ENCODE measurements at regions not wholly inside any gene's neighbourhood (a gene's known extent, or its start where the extent isn't known, plus 50 kb on each side); places are given as distances from the start of the nearest gene placed in this dataset.

DNA sequence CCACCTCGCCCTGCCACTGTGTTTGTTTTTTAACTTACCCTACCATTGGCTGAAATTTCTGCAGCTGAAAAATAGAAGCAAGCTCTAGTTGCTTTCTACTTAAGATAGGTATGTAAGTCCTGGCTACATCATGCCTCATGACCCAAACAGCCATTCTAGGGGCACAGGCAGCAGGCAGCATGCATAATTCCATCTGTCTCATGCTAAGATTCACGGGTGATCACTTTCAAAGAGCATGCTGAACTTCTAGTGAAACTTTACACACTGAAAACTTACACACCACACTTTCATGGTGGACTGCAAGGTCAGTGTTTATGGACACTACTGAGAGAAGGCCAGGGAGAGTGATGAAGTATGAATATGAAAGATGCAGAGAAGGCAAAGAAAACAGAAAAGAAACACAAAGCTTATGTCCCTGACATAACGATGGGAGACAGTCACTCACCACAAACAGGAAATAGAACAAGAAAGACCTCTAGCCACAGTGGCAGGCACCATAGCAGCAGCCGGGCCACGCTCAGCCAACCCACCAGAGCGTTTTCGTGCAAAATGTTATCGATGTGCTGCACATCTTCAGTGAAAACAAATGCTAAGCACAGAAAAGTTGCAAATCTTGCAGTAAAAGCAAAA is 102.3 kb upstream of the TIAM1 start:
- DNase-seq, result no peak
- intact Hi-C loops (cut with DNase I; ENCODE audit: low total_unique reads), result no loop called here

DNA sequence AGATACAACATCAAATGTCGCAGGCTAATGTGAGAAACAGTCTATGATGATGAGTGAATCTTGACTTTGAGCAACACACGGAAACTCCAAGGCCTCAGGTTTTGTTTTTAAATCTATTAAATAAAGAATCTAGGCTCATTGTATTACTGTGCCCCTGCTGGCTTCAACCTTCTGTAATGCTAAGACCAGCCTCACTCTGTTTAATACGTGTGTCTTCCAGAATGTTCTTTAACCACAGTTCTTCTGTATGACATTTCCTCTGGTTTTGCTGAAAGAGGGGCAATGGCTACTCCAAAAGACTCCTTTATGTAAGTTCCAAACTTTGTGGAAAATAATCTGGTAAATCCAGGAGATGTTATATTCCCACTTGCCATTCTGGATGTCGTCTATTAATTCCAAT is 101.1 kb upstream of the TIAM1 start:
- ATAC-seq (no peak), DNase-seq (no peak)
- no peak for TF ChIP-seq POLR2A (IDR thresholded peaks at IDR 0.05)
- TF ChIP-seq, protein P1, sequence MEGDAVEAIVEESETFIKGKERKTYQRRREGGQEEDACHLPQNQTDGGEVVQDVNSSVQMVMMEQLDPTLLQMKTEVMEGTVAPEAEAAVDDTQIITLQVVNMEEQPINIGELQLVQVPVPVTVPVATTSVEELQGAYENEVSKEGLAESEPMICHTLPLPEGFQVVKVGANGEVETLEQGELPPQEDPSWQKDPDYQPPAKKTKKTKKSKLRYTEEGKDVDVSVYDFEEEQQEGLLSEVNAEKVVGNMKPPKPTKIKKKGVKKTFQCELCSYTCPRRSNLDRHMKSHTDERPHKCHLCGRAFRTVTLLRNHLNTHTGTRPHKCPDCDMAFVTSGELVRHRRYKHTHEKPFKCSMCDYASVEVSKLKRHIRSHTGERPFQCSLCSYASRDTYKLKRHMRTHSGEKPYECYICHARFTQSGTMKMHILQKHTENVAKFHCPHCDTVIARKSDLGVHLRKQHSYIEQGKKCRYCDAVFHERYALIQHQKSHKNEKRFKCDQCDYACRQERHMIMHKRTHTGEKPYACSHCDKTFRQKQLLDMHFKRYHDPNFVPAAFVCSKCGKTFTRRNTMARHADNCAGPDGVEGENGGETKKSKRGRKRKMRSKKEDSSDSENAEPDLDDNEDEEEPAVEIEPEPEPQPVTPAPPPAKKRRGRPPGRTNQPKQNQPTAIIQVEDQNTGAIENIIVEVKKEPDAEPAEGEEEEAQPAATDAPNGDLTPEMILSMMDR (IDR thresholded peaks at IDR 0.05 in 4 of 5, conservative IDR thresholded peaks at IDR 0.05 in 1 of 5), result no peak
- H3K27ac ChIP-seq, result no peak overlapping the region
- no peak overlapping the region for H3K4me3 ChIP-seq
- no peaks in the 10 kb centered on the region for H3K36me3 ChIP-seq
- in situ Hi-C loops (cut with MboI; ENCODE audit: low sequenced_read_pairs in 4 of 4) (no loop called here), intact Hi-C loops (cut with DNase I; ENCODE audit: low total_unique reads) (no loop called here)
- H3K27me3 ChIP-seq, result no peaks in the 10 kb centered on the region
- no peaks in the 10 kb centered on the region for H3K4me1 ChIP-seq
- peaks cover 0 to 5% (median 0%) of the 10 kb centered on the region in 3 donors for H3K9me3 ChIP-seq

More for the DNA sequence above, 102.3 kb upstream of the TIAM1 start:
- no peak overlapping the region for H3K4me3 ChIP-seq
- H3K27ac ChIP-seq, result no peak overlapping the region
- ATAC-seq, result no peak
- no peaks in the 10 kb centered on the region for H3K27me3 ChIP-seq
- in situ Hi-C loops (cut with MboI; ENCODE audit: low sequenced_read_pairs in 4 of 4), result no loop called here
- peaks cover 0 to 2% (median 0%) of the 10 kb centered on the region in 3 donors for H3K9me3 ChIP-seq
- no peaks in the 10 kb centered on the region for H3K4me1 ChIP-seq
- TF ChIP-seq POLR2A (IDR thresholded peaks at IDR 0.05), result no peak
- TF ChIP-seq, protein P1 (IDR thresholded peaks at IDR 0.05 in 4 of 5, conservative IDR thresholded peaks at IDR 0.05 in 1 of 5), result no peak
- H3K36me3 ChIP-seq, result no peaks in the 10 kb centered on the region

DNA sequence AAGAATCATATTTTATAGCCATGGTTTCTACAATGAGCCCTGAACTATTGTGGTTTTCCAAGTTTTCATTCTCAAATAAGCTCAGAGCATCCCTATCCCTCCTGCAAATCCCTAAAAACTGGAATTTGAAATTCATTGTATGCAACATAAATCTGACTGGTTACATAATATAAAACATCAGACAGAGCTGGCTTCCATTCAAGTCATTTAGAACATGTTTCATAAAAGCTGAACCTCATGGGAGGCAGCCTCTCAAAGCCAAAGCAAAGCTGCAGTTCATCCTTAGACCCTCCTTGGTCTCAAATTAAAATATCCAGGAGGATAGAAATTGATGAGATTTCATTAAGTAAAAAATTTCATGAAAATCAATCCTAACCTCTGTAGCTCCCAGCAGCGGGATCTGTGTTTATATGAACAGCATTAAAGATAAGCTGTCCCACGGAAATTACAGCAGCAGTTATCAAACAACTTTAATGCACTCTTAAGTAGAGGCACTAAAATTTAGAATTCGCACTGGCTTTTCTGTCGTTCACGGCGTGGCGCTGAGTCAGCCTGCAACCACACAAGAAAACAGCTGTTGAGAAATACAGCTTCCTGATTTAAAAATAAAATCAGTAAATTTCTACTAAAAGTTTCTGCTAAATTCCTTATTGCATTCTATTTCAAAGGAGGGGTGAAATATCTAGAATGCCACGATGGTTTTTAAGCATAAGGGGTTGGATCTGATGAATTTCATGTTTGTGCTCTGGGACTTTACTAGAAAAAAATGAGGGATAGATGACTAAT is 99.9 kb upstream of the TIAM1 start:
- no peak overlapping the region for H3K4me3 ChIP-seq
- TF ChIP-seq, protein P1 (IDR thresholded peaks at IDR 0.05 in 4 of 5, conservative IDR thresholded peaks at IDR 0.05 in 1 of 5), result no peak
- TF ChIP-seq POLR2A (IDR thresholded peaks at IDR 0.05), result no peak
- H3K4me1 ChIP-seq, result no peaks in the 10 kb centered on the region
- H3K27me3 ChIP-seq, result no peaks in the 10 kb centered on the region
- no peak for DNase-seq
- peaks cover 0 to 5% (median 0%) of the 10 kb centered on the region in 3 donors for H3K9me3 ChIP-seq
- intact Hi-C loops (cut with DNase I; ENCODE audit: low total_unique reads), result no loop called here
- H3K27ac ChIP-seq, result no peak overlapping the region
- H3K36me3 ChIP-seq, result no peaks in the 10 kb centered on the region
- ATAC-seq, result no peak
- in situ Hi-C loops (cut with MboI; ENCODE audit: low sequenced_read_pairs in 4 of 4), result no loop called here

DNA sequence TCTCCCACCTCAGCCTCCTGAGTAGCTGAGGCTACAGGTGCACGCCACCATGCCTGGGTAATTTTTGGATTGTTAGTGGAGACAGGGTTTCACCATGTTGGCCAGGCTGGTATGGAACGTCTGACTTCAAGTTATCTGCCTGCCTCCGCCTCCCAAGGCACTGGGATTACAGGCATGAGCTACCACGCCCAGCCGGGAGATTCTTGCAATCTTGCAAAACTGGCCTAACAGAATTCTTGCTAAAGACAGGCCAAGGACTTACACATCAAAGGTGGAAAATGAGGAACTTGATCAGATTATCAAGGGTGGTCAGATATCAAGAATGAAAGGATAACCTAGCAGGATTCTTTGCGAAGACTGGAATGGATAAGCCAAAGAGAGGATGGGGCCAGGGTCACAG is 98.3 kb upstream of the TIAM1 start:
- Histone ChIP-seq H3K9me3 (peaks cover 0 to 5% (median 0%) of the 10 kb centered on the region in 3 donors), H3K27ac (no peak overlapping the region), H3K36me3 (no peaks in the 10 kb centered on the region), H3K4me1 (no peaks in the 10 kb centered on the region), H3K27me3 (no peaks in the 10 kb centered on the region), H3K4me3 (no peak overlapping the region)
- intact Hi-C loops (cut with DNase I; ENCODE audit: low total_unique reads), result no loop called here
- no peak for TF ChIP-seq POLR2A (IDR thresholded peaks at IDR 0.05)
- TF ChIP-seq, protein P1 (IDR thresholded peaks at IDR 0.05 in 4 of 5, conservative IDR thresholded peaks at IDR 0.05 in 1 of 5), result no peak
- DNase-seq, result no peak
- in situ Hi-C loops (cut with MboI; ENCODE audit: low sequenced_read_pairs in 4 of 4), result no loop called here
- no peak for ATAC-seq
